CD4-positive, alpha-beta T cell treated with Interleukin-17A for 4 hours (primary cell): ENCODE measurements at regions not wholly inside any gene's neighbourhood (a gene's known extent, or its start where the extent isn't known, plus 50 kb on each side); places are given as distances from the start of the nearest gene placed in this dataset.
"Not testable (repeated sequence)": the region's sequence is repeated elsewhere in the genome, so short reads cannot be mapped to it uniquely, and the experiment has no call there.

Source experiments
- DNase-seq: peaks from one replicate; pipeline ENCODE4 v3.0.0-alpha.2; 2020; ENCODE audit warnings: mixed read lengths

- DNase-seq: peak; percentile 35
These were observed 126.5 kb downstream of the ADSS2 start for GRCh38 chr1:244325056-244325758.

- DNase-seq: no peak
These were observed 125.0 kb downstream of the ADSS2 start for GRCh38 chr1:244326757-244327156.

GRCh38 chr1:244327533-244327932, 124.2 kb downstream of the ADSS2 start:
- no peak for DNase-seq

GRCh38 chr1:244328476-244328875, 123.2 kb downstream of the ADSS2 start:
- DNase-seq: no peak

- no peak for DNase-seq
These were observed 122.0 kb downstream of the ADSS2 start for GRCh38 chr1:244329591-244330317.

- DNase-seq: no peak
These were observed 121.4 kb downstream of the ADSS2 start for GRCh38 chr1:244330318-244330625.

- DNase-seq: not testable (repeated sequence)
These were observed 118.9 kb downstream of the ADSS2 start for GRCh38 chr1:244332761-244333160.

GRCh38 chr1:244334315-244334714, 117.4 kb downstream of the ADSS2 start:
- DNase-seq: not testable (repeated sequence)

GRCh38 chr1:244334842-244335241, 116.9 kb downstream of the ADSS2 start:
- DNase-seq: not testable (repeated sequence)

GRCh38 chr1:244335456-244335855, 116.3 kb downstream of the ADSS2 start:
- no peak for DNase-seq

GRCh38 chr1:244336232-244336899, 115.3 kb downstream of the ADSS2 start:
- DNase-seq: no peak

GRCh38 chr1:244337839-244338238, 113.9 kb downstream of the ADSS2 start:
- DNase-seq: no peak

- no peak for DNase-seq
These were observed 112.5 kb downstream of the ADSS2 start for GRCh38 chr1:244339073-244339692.

GRCh38 chr1:244339776-244340175, 111.9 kb downstream of the ADSS2 start:
- DNase-seq: no peak

- no peak for DNase-seq
These were observed 111.3 kb downstream of the ADSS2 start for GRCh38 chr1:244340396-244340795.

GRCh38 chr1:244341455-244342450, 110.0 kb downstream of the ADSS2 start:
- peak; percentile 47 for DNase-seq

- no peak for DNase-seq
These were observed 107.7 kb downstream of the ADSS2 start for GRCh38 chr1:244344001-244344400.

GRCh38 chr1:244346972-244347618, 104.6 kb downstream of the ADSS2 start:
- DNase-seq: no peak

GRCh38 chr1:244347942-244348341, 103.8 kb downstream of the ADSS2 start:
- DNase-seq: no peak

GRCh38 chr1:244349103-244349531, 102.6 kb downstream of the ADSS2 start:
- no peak for DNase-seq

GRCh38 chr1:244349581-244350001, 102.1 kb downstream of the ADSS2 start:
- DNase-seq: no peak

GRCh38 chr1:244350027-244350426, 101.7 kb downstream of the ADSS2 start:
- no peak for DNase-seq
